ENCODE measurements at regions not wholly inside any gene's neighbourhood (a gene's known extent, or its start where the extent isn't known, plus 50 kb on each side); places are given as distances from the start of the nearest gene placed in this dataset.

GRCh38 chr3:177930771-177931170, 605.5 kb upstream of the KCNMB2 start:
- DNase-seq: no peak

- DNase-seq: no peak
These were observed 604.9 kb upstream of the KCNMB2 start for GRCh38 chr3:177931346-177931745.

GRCh38 chr3:177932346-177932745, 603.9 kb upstream of the KCNMB2 start:
- no peak for DNase-seq

- DNase-seq: peak; percentile 67
These were observed 603.2 kb upstream of the KCNMB2 start for GRCh38 chr3:177932750-177933660.

- no peak for DNase-seq
These were observed 602.0 kb upstream of the KCNMB2 start for GRCh38 chr3:177934001-177934891.

- no peak for DNase-seq
These were observed 601.2 kb upstream of the KCNMB2 start for GRCh38 chr3:177935047-177935446.

- peak; percentile 5 for DNase-seq
These were observed 599.5 kb upstream of the KCNMB2 start for GRCh38 chr3:177936721-177937120.

GRCh38 chr3:177942911-177943310, 593.3 kb upstream of the KCNMB2 start:
- DNase-seq: no peak

- DNase-seq: peak; percentile 20
These were observed 592.0 kb upstream of the KCNMB2 start for GRCh38 chr3:177944228-177944661.

GRCh38 chr3:177946048-177946447, 590.2 kb upstream of the KCNMB2 start:
- DNase-seq: no peak

GRCh38 chr3:177946497-177946896, 589.7 kb upstream of the KCNMB2 start:
- no peak for DNase-seq

- no peak for DNase-seq
These were observed 589.3 kb upstream of the KCNMB2 start for GRCh38 chr3:177946936-177947335.

GRCh38 chr3:177947901-177948300, 588.3 kb upstream of the KCNMB2 start:
- DNase-seq: no peak

GRCh38 chr3:177948716-177949425, 587.4 kb upstream of the KCNMB2 start:
- DNase-seq: no peak

- DNase-seq: no peak
These were observed 577.0 kb upstream of the KCNMB2 start for GRCh38 chr3:177959188-177959587.

GRCh38 chr3:177960014-177960413, 576.2 kb upstream of the KCNMB2 start:
- no peak for DNase-seq

- DNase-seq: no peak
These were observed 575.5 kb upstream of the KCNMB2 start for GRCh38 chr3:177960722-177961121.

- no peak for DNase-seq
These were observed 574.5 kb upstream of the KCNMB2 start for GRCh38 chr3:177961784-177962183.

- no peak for DNase-seq
These were observed 569.7 kb upstream of the KCNMB2 start for GRCh38 chr3:177966493-177966892.

GRCh38 chr3:177968891-177969290, 567.3 kb upstream of the KCNMB2 start:
- no peak for DNase-seq

- no peak for DNase-seq
These were observed 562.9 kb upstream of the KCNMB2 start for GRCh38 chr3:177973241-177973840.

- no peak for DNase-seq
These were observed 560.0 kb upstream of the KCNMB2 start for GRCh38 chr3:177976241-177976640.

- no peak for DNase-seq
These were observed 559.4 kb upstream of the KCNMB2 start for GRCh38 chr3:177976866-177977265.
